Lower lobe of right lung (tissue), 2 donors: ENCODE measurements at regions not wholly inside any gene's neighbourhood (a gene's known extent, or its start where the extent isn't known, plus 50 kb on each side); places are given as distances from the start of the nearest gene placed in this dataset.

ENCODE experiments used
- ATAC-seq, 2 donors: fragments of 200-7000 bp; cut with Tn5 transposase; one replicate each; pipeline ENCODE4 v1.9.1; 2020 to 2022; ENCODE audit warnings: mild to moderate bottlenecking in 2 of 2, moderate library complexity in 2 of 2
- DNase-seq: peaks from one replicate; pipeline ENCODE4 v3.0.0-alpha.2; 2020
- H3K27ac ChIP-seq: fragments of 200-600 bp; one replicate; pipeline ENCODE4 v1.8.0; 2022
- H3K27me3 ChIP-seq: fragments of 200-600 bp; one replicate; pipeline ENCODE4 v1.8.0; 2022; ENCODE audit warnings: low read depth
- H3K36me3 ChIP-seq: fragments of 200-600 bp; one replicate; pipeline ENCODE4 v1.8.0; 2022; ENCODE audit warnings: mild to moderate bottlenecking
- H3K4me1 ChIP-seq: fragments of 200-600 bp; one replicate; pipeline ENCODE4 v1.8.0; 2022
- H3K4me3 ChIP-seq: fragments of 200-600 bp; one replicate; pipeline ENCODE4 v1.8.0; 2022; ENCODE audit warnings: mild to moderate bottlenecking
- H3K9me3 ChIP-seq: fragments of 200-600 bp; one replicate; pipeline ENCODE4 v1.8.0; 2022
- CTCF ChIP-seq: fragments of 200-600 bp; IDR thresholded peaks from one replicate; pipeline ENCODE4 v1.8.0; 2022; ENCODE audit warnings: antibody characterized with exemption, mild to moderate bottlenecking
- intact Hi-C: fragments of 100-400 bp; cut with DNase I; formaldehyde crosslinking; loops from one replicate; pipeline ENCODE4 v1.11.0; 2022
- donor health status: DM: no; HTN: yes; CAD: no; lungs with severe emphysema.

DNA sequence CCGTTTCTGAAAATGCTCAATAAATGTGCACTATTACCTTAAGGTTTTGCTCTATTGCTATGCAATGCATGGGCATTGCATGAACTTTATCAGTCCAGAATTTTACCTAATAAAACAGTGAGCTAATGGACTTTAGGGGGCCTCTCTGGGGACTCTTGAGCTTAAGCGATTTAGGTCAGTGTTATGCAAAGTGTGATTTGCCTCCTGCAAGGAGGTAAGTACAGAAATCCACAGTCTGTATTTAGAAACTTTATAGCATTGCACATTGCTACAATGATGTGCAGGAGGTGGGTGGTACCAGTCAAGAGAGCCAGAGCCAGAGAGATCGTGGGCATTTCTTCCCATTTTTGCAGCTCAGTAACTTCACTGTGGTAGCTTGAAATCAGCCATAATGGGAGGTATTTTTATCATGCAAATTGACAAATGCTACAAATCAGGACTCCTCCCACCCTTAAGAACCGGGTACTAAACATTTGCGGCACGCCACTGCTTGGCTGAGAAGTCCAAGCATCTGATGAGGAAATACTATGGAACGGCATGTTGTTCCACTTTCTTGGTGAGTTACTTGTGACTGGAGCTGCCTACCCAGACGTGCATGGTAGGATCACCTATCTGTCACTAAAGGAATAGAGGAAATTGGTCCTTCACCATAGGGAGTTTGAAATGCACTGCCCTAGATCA lies 174.6 kb upstream of the PGRMC2 start:
- intact Hi-C loops = no loop called here
- no peak for ATAC-seq
- no peaks in the 10 kb centered on the region for H3K36me3 ChIP-seq

GRCh38 chr4:128461291-128462102 lies 173.9 kb upstream of the PGRMC2 start:
- DNase-seq = no peak
- intact Hi-C loops = no loop called here
- Histone ChIP-seq H3K27me3 (no peaks in the 10 kb centered on the region), H3K9me3 (no peaks in the 10 kb centered on the region), H3K36me3 (no peaks in the 10 kb centered on the region), H3K27ac (no peak overlapping the region), H3K4me3 (no peak overlapping the region), H3K4me1 (no peaks in the 10 kb centered on the region)
- TF ChIP-seq CTCF = no peak
- ATAC-seq = no peak

More for the DNA sequence above, 174.6 kb upstream of the PGRMC2 start:
- H3K27me3 ChIP-seq = no peaks in the 10 kb centered on the region
- H3K9me3 ChIP-seq = no peaks in the 10 kb centered on the region
- no peak overlapping the region for H3K27ac ChIP-seq
- DNase-seq = no peak
- TF ChIP-seq CTCF = no peak
- no peak overlapping the region for H3K4me3 ChIP-seq
- no peaks in the 10 kb centered on the region for H3K4me1 ChIP-seq

DNA sequence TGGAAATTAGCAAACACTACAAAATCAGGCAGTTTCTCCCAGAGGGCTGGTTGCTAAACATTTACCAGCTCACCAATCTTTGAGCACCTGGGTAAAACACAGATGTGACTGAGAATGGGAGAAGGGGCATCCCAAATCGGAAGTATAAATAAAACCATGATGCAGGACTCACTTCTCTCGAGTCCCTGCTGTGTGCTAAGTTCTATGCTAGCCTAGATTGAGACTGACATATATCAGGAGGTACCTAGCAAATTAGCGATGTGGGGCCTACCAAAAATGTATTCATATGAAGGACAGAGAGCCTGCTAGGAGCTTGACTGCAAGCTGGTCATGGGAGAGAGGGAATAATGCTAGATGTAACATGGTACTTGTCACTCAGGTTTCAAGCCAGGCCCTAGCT lies 171.9 kb upstream of the PGRMC2 start:
- Histone ChIP-seq H3K4me3 (no peak overlapping the region), H3K27ac (no peak overlapping the region), H3K27me3 (no peaks in the 10 kb centered on the region), H3K9me3 (no peaks in the 10 kb centered on the region), H3K36me3 (no peaks in the 10 kb centered on the region), H3K4me1 (peaks cover 3% of the 10 kb centered on the region)
- no peak for TF ChIP-seq CTCF
- intact Hi-C loops = no loop called here
- DNase-seq (no peak), ATAC-seq (no peak)

DNA sequence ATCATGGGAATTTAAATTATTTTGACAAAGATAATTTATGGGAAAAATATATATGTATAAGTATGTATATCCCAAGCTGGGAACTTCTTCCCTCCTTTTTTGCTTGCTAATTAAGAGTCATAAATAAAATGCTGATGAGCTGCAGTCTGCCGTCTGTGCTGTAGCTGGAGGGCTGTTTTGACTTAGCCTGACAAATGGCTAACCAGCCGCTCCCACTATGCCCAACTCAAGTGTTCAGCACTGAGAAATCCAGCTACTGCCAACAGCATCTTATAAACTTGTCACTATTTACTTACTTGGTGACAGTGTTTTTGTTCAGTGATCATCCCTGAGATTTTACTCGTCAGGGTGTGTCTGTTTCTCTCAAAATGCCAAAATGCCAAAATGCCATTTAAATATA lies 171.2 kb upstream of the PGRMC2 start:
- Histone ChIP-seq H3K27me3 (no peaks in the 10 kb centered on the region), H3K36me3 (no peaks in the 10 kb centered on the region)
- TF ChIP-seq CTCF = no peak

DNA sequence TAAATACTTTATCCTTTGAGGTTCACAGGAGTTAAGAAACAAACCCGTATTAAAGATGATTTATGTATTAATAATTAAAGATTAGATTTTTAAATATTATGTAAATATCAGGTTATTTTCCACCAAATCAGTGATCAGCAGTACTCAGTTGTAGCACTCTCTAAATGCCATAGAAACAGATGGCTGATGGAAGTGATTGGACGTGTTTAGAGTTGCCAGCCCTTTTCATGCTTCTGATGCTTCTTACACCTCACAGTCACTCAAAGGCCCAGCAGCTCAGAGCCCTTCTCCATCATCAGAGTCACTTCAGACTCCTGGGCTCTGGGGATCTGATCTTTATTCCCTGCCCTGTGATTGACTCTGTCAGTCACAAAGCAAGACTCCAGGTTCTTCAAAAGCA lies 170.1 kb upstream of the PGRMC2 start:
- H3K4me3 ChIP-seq = no peak overlapping the region
- peaks cover 15% of the 10 kb centered on the region for H3K4me1 ChIP-seq
- no peaks in the 10 kb centered on the region for H3K9me3 ChIP-seq
- no peaks in the 10 kb centered on the region for H3K36me3 ChIP-seq
- no peak for ATAC-seq
- no peak overlapping the region for H3K27ac ChIP-seq
- H3K27me3 ChIP-seq = no peaks in the 10 kb centered on the region
- intact Hi-C loops = no loop called here
- TF ChIP-seq CTCF = no peak
- no peak for DNase-seq

More for the DNA sequence above, 171.2 kb upstream of the PGRMC2 start:
- ATAC-seq (no peak), DNase-seq (no peak)
- Histone ChIP-seq H3K27ac (no peak overlapping the region), H3K4me1 (peaks cover 10% of the 10 kb centered on the region), H3K9me3 (no peaks in the 10 kb centered on the region), H3K4me3 (no peak overlapping the region)
- intact Hi-C loops = no loop called here
